ENCODE measurements at regions not wholly inside any gene's neighbourhood (a gene's known extent, or its start where the extent isn't known, plus 50 kb on each side); places are given as distances from the start of the nearest gene placed in this dataset.
"Not testable (repeated sequence)": the region's sequence is repeated elsewhere in the genome, so short reads cannot be mapped to it uniquely, and the experiment has no call there.

DNA sequence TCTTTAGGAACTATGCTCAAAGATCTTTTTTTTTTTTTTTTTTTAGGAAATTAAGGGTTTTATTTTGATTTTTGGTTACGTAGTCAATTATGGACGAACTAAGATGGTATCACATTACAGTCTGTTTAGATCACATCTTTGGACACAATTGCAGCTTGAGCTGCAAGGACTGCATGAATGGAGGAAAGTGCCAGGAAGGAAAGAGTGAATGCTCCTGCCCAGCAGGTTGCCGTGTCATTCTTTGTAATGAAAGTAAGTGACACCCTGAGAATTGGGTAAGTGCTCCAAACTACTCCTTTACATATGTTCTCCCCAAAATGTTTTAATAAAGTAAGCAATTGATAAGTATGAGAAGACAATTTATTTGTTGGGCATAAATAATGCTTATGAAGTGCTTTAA lies 716.5 kb upstream of the GOLIM4 start:
- H3K4me1 ChIP-seq (ENCODE audit: control insufficient read depth in 1 of 2, insufficient read depth in 2 of 2, low read length in 2 of 2): no peaks in the 10 kb centered on the region
- H3K27ac ChIP-seq (ENCODE audit: low read depth, low read length): no peak overlapping the region
- no peak overlapping the region for H3K4me3 ChIP-seq (ENCODE audit: low read depth in 1 of 2, low read length in 2 of 2)
- no peaks in the 10 kb centered on the region for H3K27me3 ChIP-seq (ENCODE audit: control insufficient read depth in 1 of 2, insufficient read depth in 2 of 2, low read length in 2 of 2)
- H3K36me3 ChIP-seq (ENCODE audit: control insufficient read depth in 1 of 2, insufficient read depth in 2 of 2, low read length in 2 of 2): no peaks in the 10 kb centered on the region
- H3K9me3 ChIP-seq (ENCODE audit: control insufficient read depth in 1 of 2, low read length in 2 of 2): no peaks in the 10 kb centered on the region
- no peak overlapping the region for H3K9ac ChIP-seq (ENCODE audit: low read depth in 1 of 2, low read length in 2 of 2)

- Histone ChIP-seq H3K4me3 (ENCODE audit: low read depth in 1 of 2, low read length in 2 of 2) (no peak overlapping the region), H3K9me3 (ENCODE audit: control insufficient read depth in 1 of 2, low read length in 2 of 2) (no peaks in the 10 kb centered on the region), H3K9ac (ENCODE audit: low read depth in 1 of 2, low read length in 2 of 2) (no peak overlapping the region), H3K36me3 (ENCODE audit: control insufficient read depth in 1 of 2, insufficient read depth in 2 of 2, low read length in 2 of 2) (no peaks in the 10 kb centered on the region), H3K4me1 (ENCODE audit: control insufficient read depth in 1 of 2, insufficient read depth in 2 of 2, low read length in 2 of 2) (no peaks in the 10 kb centered on the region), H3K27ac (ENCODE audit: low read depth, low read length) (no peak overlapping the region), H3K27me3 (ENCODE audit: control insufficient read depth in 1 of 2, insufficient read depth in 2 of 2, low read length in 2 of 2) (no peaks in the 10 kb centered on the region)
Observed at GRCh38 chr3:168808596-168808995, 712.9 kb upstream of the GOLIM4 start.

DNA sequence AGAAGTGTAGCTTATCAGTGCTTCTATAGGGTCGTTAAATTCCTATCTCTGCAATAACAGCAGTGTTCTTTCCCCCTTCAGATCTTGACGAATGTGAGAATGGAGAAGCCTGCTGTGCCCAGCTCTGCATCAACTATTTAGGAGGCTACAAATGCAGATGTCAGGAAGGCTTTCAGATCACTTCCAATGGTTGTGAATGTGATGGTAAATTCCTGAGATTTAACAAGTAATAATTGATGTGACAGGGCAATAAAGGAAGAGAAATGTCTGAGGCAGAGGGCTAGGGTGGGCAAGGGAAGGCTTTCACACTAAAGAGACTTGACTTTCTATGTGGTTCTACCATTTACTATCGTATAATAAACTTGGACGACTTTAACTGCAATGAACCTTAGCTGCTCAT lies 711.7 kb upstream of the GOLIM4 start:
- H3K9ac ChIP-seq (ENCODE audit: low read depth in 1 of 2, low read length in 2 of 2): no peak overlapping the region
- H3K4me3 ChIP-seq (ENCODE audit: low read depth in 1 of 2, low read length in 2 of 2): no peak overlapping the region
- H3K27me3 ChIP-seq (ENCODE audit: control insufficient read depth in 1 of 2, insufficient read depth in 2 of 2, low read length in 2 of 2): no peaks in the 10 kb centered on the region
- no peaks in the 10 kb centered on the region for H3K9me3 ChIP-seq (ENCODE audit: control insufficient read depth in 1 of 2, low read length in 2 of 2)
- no peaks in the 10 kb centered on the region for H3K36me3 ChIP-seq (ENCODE audit: control insufficient read depth in 1 of 2, insufficient read depth in 2 of 2, low read length in 2 of 2)
- no peak overlapping the region for H3K27ac ChIP-seq (ENCODE audit: low read depth, low read length)
- no peaks in the 10 kb centered on the region for H3K4me1 ChIP-seq (ENCODE audit: control insufficient read depth in 1 of 2, insufficient read depth in 2 of 2, low read length in 2 of 2)

DNA sequence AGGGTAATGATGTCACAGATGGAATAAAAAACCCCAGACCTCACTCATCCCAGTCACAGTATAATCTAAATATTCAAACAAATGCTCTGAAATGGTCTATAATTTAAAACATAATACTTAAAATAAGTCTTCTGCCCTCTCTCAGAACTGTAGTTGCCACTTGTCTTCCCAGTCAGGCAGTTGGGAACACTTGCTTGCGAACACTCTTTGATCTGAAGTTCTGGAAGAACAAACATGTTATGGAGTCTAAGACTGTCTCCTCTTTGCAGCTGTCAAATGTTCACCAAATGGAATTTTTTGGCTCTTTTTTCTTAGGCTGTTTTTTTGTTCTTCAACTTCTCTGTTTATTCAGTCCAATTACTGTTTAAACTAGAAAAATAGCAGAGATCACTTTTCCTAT lies 711.1 kb upstream of the GOLIM4 start:
- no peak overlapping the region for H3K4me3 ChIP-seq (ENCODE audit: low read depth in 1 of 2, low read length in 2 of 2)
- no peaks in the 10 kb centered on the region for H3K27me3 ChIP-seq (ENCODE audit: control insufficient read depth in 1 of 2, insufficient read depth in 2 of 2, low read length in 2 of 2)
- no peak overlapping the region for H3K27ac ChIP-seq (ENCODE audit: low read depth, low read length)
- H3K4me1 ChIP-seq (ENCODE audit: control insufficient read depth in 1 of 2, insufficient read depth in 2 of 2, low read length in 2 of 2): no peaks in the 10 kb centered on the region
- H3K9me3 ChIP-seq (ENCODE audit: control insufficient read depth in 1 of 2, low read length in 2 of 2): no peaks in the 10 kb centered on the region
- no peak overlapping the region for H3K9ac ChIP-seq (ENCODE audit: low read depth in 1 of 2, low read length in 2 of 2)
- H3K36me3 ChIP-seq (ENCODE audit: control insufficient read depth in 1 of 2, insufficient read depth in 2 of 2, low read length in 2 of 2): no peaks in the 10 kb centered on the region

- no peaks in the 10 kb centered on the region for H3K9me3 ChIP-seq (ENCODE audit: control insufficient read depth in 1 of 2, low read length in 2 of 2)
- H3K9ac ChIP-seq (ENCODE audit: low read depth in 1 of 2, low read length in 2 of 2): no peak overlapping the region
- no peaks in the 10 kb centered on the region for H3K27me3 ChIP-seq (ENCODE audit: control insufficient read depth in 1 of 2, insufficient read depth in 2 of 2, low read length in 2 of 2)
- no peaks in the 10 kb centered on the region for H3K4me1 ChIP-seq (ENCODE audit: control insufficient read depth in 1 of 2, insufficient read depth in 2 of 2, low read length in 2 of 2)
- no peak overlapping the region for H3K27ac ChIP-seq (ENCODE audit: low read depth, low read length)
- H3K4me3 ChIP-seq (ENCODE audit: low read depth in 1 of 2, low read length in 2 of 2): no peak overlapping the region
- H3K36me3 ChIP-seq (ENCODE audit: control insufficient read depth in 1 of 2, insufficient read depth in 2 of 2, low read length in 2 of 2): no peaks in the 10 kb centered on the region
Observed at GRCh38 chr3:168803536-168803935, 707.8 kb upstream of the GOLIM4 start.

DNA sequence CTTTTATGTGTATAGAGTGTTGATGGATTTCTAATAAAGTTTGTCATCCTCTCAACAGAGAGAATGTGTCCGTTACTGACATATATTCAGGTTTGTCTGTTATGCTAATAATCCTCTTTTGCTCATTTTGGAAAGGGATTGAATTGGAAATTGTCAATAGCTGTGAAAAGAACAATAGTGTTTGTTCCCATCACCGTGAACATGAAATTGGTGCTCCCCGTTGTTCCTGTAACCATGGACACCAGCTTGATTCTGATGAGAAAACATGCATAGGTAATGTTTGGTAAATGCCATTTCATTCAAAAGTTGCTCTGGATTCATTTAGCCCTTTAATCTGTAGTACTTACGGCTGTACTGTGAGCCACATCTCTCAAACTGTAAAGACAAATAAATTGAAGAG lies 707.0 kb upstream of the GOLIM4 start:
- H3K27ac ChIP-seq (ENCODE audit: low read depth, low read length): no peak overlapping the region
- no peak overlapping the region for H3K9ac ChIP-seq (ENCODE audit: low read depth in 1 of 2, low read length in 2 of 2)
- no peaks in the 10 kb centered on the region for H3K9me3 ChIP-seq (ENCODE audit: control insufficient read depth in 1 of 2, low read length in 2 of 2)
- H3K4me3 ChIP-seq (ENCODE audit: low read depth in 1 of 2, low read length in 2 of 2): no peak overlapping the region
- H3K27me3 ChIP-seq (ENCODE audit: control insufficient read depth in 1 of 2, insufficient read depth in 2 of 2, low read length in 2 of 2): no peaks in the 10 kb centered on the region
- no peaks in the 10 kb centered on the region for H3K36me3 ChIP-seq (ENCODE audit: control insufficient read depth in 1 of 2, insufficient read depth in 2 of 2, low read length in 2 of 2)
- no peaks in the 10 kb centered on the region for H3K4me1 ChIP-seq (ENCODE audit: control insufficient read depth in 1 of 2, insufficient read depth in 2 of 2, low read length in 2 of 2)

- Histone ChIP-seq H3K4me1 (ENCODE audit: control insufficient read depth in 1 of 2, insufficient read depth in 2 of 2, low read length in 2 of 2) (no peaks in the 10 kb centered on the region), H3K9ac (ENCODE audit: low read depth in 1 of 2, low read length in 2 of 2) (no peak overlapping the region), H3K27me3 (ENCODE audit: control insufficient read depth in 1 of 2, insufficient read depth in 2 of 2, low read length in 2 of 2) (no peaks in the 10 kb centered on the region), H3K36me3 (ENCODE audit: control insufficient read depth in 1 of 2, insufficient read depth in 2 of 2, low read length in 2 of 2) (no peaks in the 10 kb centered on the region), H3K9me3 (ENCODE audit: control insufficient read depth in 1 of 2, low read length in 2 of 2) (no peaks in the 10 kb centered on the region), H3K4me3 (ENCODE audit: low read depth in 1 of 2, low read length in 2 of 2) (no peak overlapping the region), H3K27ac (ENCODE audit: low read depth, low read length) (no peak overlapping the region)
Observed at GRCh38 chr3:168801794-168802193, 706.1 kb upstream of the GOLIM4 start.

DNA sequence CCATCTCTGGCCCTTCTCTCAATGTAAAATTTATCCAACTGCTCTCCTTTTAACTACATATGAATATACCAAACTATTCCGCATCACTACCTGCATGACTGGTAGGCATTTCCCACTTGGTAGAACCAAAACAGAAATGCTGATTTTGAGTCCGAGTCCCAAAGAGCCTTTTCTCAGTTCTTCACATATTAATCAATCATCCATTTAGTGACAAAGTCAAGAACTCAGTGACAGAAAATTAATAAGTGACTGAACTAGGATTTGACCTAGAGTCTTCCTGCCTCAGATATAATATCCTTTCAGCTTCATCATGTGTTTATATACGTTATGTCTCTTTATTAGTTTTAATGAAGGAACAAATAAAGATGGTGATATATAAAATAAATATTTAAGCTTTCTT lies 700.6 kb upstream of the GOLIM4 start:
- H3K36me3 ChIP-seq (ENCODE audit: control insufficient read depth in 1 of 2, insufficient read depth in 2 of 2, low read length in 2 of 2): no peaks in the 10 kb centered on the region
- no peak overlapping the region for H3K4me3 ChIP-seq (ENCODE audit: low read depth in 1 of 2, low read length in 2 of 2)
- H3K27me3 ChIP-seq (ENCODE audit: control insufficient read depth in 1 of 2, insufficient read depth in 2 of 2, low read length in 2 of 2): no peaks in the 10 kb centered on the region
- H3K4me1 ChIP-seq (ENCODE audit: control insufficient read depth in 1 of 2, insufficient read depth in 2 of 2, low read length in 2 of 2): no peaks in the 10 kb centered on the region
- no peaks in the 10 kb centered on the region for H3K9me3 ChIP-seq (ENCODE audit: control insufficient read depth in 1 of 2, low read length in 2 of 2)
- no peak overlapping the region for H3K9ac ChIP-seq (ENCODE audit: low read depth in 1 of 2, low read length in 2 of 2)
- H3K27ac ChIP-seq (ENCODE audit: low read depth, low read length): no peak overlapping the region

GRCh38 chr3:168794427-168794826 lies 698.7 kb upstream of the GOLIM4 start:
- Histone ChIP-seq H3K9ac (ENCODE audit: low read depth in 1 of 2, low read length in 2 of 2) (no peak overlapping the region), H3K27me3 (ENCODE audit: control insufficient read depth in 1 of 2, insufficient read depth in 2 of 2, low read length in 2 of 2) (no peaks in the 10 kb centered on the region), H3K36me3 (ENCODE audit: control insufficient read depth in 1 of 2, insufficient read depth in 2 of 2, low read length in 2 of 2) (no peaks in the 10 kb centered on the region), H3K9me3 (ENCODE audit: control insufficient read depth in 1 of 2, low read length in 2 of 2) (no peaks in the 10 kb centered on the region), H3K4me3 (ENCODE audit: low read depth in 1 of 2, low read length in 2 of 2) (no peak overlapping the region), H3K4me1 (ENCODE audit: control insufficient read depth in 1 of 2, insufficient read depth in 2 of 2, low read length in 2 of 2) (no peaks in the 10 kb centered on the region), H3K27ac (ENCODE audit: low read depth, low read length) (no peak overlapping the region)

DNA sequence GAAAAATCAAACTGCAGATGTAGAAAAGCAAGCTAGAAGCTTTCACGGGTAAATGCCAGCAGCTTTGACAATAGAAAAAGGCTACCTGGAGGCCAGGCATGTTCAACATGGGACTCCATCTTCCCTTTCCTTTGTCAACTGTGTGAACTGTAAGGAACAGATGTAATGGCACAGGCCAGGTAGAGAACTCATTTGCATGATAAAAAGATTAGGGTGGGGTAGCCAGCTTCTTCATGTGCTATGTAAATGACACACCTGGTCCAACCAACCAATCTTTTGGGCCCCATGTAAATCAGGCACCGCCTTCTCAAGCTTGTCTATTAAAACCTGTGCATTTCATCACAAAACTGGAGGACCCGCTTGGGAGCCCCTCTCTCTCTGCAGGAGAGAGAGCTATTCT lies 686.5 kb upstream of the GOLIM4 start:
- Histone ChIP-seq H3K27ac (ENCODE audit: low read depth, low read length) (no peak overlapping the region), H3K9ac (ENCODE audit: low read depth in 1 of 2, low read length in 2 of 2) (no peak overlapping the region), H3K9me3 (ENCODE audit: control insufficient read depth in 1 of 2, low read length in 2 of 2) (no peaks in the 10 kb centered on the region), H3K27me3 (ENCODE audit: control insufficient read depth in 1 of 2, insufficient read depth in 2 of 2, low read length in 2 of 2) (no peaks in the 10 kb centered on the region), H3K4me3 (ENCODE audit: low read depth in 1 of 2, low read length in 2 of 2) (no peak overlapping the region), H3K36me3 (ENCODE audit: control insufficient read depth in 1 of 2, insufficient read depth in 2 of 2, low read length in 2 of 2) (no peaks in the 10 kb centered on the region), H3K4me1 (ENCODE audit: control insufficient read depth in 1 of 2, insufficient read depth in 2 of 2, low read length in 2 of 2) (no peaks in the 10 kb centered on the region)

DNA sequence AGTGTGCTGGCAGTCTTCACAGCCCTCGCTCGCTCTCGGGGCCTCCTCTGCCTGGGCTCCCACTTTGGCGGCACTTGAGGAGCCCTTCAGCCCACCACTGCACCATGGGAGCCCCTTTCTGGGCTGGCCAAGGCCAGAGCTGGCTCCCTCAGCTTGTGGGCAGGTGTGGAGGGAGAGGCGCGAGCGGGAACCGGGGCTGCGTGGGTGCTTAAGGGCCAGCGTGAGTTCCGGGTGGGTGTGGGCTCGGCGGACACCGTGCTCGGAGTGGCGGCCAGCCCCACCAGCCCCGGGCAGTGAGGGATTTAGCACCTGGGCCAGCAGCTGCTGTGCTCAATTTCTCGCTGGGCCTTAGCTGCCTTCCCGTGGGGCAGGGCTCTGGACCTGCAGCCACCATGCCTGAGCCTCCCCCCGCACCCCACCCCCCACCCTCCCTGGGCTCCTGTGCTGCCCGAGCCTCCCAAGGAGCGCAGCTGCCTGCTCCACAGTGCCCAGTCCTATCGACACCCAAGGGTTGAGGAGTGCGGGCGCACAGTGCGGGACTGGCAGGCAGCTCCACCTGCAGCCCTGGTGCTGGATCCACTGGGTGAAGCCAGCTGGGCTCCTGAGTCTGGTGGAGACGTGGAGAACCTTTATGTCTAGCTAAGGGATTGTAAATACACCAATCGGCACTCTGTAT lies 684.4 kb upstream of the GOLIM4 start:
- H3K27ac ChIP-seq (ENCODE audit: low read depth, low read length); H3K9me3 ChIP-seq (ENCODE audit: control insufficient read depth in 1 of 2, low read length in 2 of 2); H3K27me3 ChIP-seq (ENCODE audit: control insufficient read depth in 1 of 2, insufficient read depth in 2 of 2, low read length in 2 of 2); H3K9ac ChIP-seq (ENCODE audit: low read depth in 1 of 2, low read length in 2 of 2); H3K4me1 ChIP-seq (ENCODE audit: control insufficient read depth in 1 of 2, insufficient read depth in 2 of 2, low read length in 2 of 2); H3K4me3 ChIP-seq (ENCODE audit: low read depth in 1 of 2, low read length in 2 of 2); H3K36me3 ChIP-seq (ENCODE audit: control insufficient read depth in 1 of 2, insufficient read depth in 2 of 2, low read length in 2 of 2): not testable (repeated sequence)

Data from duodenal mucosa (tissue), 2 donors.